HG03460 (cell line): ENCODE measurements at regions not wholly inside any gene's neighbourhood (a gene's known extent, or its start where the extent isn't known, plus 50 kb on each side); places are given as distances from the start of the nearest gene placed in this dataset.

Experiments used
- ATAC-seq: cut with Tn5 transposase; IDR thresholded peaks from one replicate; pipeline ENCODE4 v1.9.1; 2021; ENCODE audit not compliant: unreplicated experiment

DNA sequence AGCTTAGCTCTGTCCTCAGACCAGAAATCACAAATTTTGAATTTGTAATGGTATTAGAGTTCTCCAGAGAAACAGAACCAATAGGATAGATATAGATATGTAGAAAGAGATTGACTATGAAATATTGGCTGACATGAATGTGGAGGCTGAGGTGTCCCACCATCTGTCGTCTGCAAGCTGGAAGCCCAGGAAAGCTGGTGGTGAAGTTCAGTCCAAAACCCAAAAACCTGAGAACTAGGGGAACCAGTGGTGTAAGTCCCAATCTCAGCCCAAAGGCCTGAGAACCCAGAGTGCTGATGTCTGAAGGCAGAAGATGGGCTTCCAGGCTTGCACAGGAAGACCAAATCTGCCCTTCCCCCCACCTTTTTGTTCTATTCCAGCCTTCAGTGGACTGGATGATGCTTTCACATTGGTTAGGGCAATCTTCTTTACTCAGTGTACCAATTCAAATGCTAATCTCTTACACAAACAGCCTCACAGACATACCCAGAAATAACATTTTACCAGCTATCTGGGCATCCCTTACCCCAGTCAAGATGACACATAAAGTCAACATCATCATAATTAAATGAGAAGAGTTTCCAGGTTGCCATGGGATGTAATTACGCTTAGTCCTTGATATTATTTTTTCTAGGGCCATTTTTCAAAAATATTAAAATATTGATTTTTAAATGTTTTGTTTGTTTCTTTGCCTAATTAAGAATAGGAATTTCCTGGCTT lies 570.8 kb downstream of the UTRN start:
- no peak for ATAC-seq

DNA sequence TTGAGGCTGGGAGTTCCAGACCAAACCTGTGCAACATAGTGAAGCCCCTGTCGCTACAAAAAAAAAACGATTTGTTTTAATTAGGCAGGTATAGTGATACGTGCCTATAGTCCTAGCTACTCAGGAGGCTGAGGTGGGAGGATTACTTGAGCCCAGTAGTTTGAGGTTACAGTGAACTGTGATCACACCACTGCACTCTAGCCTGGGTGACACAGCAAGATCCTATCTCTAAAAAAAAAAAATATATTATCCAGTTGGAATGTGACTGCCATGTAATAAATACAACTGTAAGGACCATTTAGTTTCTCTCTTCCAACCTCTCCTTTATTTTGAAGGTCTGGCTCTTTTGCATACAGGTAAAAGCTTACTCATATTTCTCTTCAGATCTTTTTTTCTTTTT lies 571.5 kb downstream of the UTRN start:
- no peak for ATAC-seq

DNA sequence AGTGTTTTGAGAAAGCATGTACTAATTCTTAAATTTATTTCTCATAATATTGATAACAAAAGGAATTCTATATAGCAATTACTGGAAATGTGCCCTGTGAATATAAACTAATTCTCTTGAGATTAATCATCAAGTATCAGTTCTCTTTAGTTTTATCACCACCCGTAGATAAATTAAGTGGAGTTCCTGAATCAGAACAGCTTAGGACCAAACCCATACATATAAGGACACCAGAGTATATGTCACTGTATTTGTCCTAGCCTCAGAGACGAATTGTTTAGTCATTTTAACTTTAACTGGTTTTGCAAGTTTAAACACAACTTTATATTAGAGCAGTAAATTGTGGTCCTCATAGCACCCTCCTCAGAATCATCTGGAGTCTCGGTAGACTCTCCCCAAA lies 572.0 kb downstream of the UTRN start:
- no peak for ATAC-seq

DNA sequence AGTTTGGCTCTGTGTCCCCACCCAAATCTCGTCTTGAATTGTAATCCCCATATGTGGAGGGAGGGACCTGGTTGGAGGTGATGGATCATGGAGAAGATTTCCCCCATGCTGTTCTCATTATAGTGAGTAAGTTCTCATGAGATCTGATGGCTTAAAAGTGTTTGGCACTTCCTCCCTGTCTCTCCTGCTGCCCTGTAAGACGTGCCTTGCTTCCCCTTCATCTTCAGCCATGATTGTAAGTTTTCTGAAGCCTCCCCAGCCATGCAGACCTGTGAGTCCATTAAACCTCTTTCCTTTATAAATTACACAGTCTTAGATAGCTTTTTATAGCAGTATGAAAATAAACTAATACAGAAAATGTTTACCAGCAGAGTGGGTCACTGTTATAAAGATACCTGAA lies 577.6 kb downstream of the UTRN start:
- ATAC-seq: no peak

DNA sequence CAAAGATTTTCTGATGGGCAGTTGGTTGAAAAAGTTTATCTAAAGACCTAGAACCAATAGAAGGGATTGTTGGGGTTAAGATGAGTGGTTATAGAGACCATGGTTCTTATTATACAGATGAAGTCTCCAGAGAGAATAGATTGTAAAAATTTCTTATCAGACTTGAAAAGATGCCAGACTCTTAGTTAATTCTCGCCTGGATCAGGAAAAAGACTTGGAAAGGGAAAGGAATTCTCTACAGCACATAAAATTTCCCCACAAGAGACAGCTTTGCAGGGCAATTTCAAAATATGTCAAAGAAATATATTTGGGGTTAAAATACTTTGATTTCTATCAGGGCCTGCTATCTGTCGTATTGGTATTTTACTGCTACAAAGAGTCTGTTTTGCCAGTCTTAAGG lies 582.6 kb downstream of the UTRN start:
- ATAC-seq: no peak

DNA sequence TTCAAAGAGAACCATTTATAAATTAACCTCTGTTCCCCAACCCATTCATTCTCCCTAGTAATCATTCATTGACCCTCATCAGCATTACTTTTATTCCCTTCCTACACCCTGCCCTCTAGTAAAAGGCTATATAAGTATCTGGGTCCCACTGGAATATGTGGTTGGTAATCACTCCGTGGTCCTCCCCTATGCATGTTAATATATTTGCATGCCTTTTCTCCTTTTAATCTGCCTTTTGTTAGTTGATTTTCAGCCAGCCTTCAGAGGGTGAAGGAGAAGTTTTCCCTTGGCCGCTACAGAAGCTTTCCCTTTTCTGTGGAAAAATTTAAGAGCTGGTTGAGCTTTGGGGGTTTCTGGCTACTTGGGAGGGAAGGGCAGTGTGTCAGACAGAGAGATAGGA lies 585.6 kb downstream of the UTRN start:
- ATAC-seq: no peak

DNA sequence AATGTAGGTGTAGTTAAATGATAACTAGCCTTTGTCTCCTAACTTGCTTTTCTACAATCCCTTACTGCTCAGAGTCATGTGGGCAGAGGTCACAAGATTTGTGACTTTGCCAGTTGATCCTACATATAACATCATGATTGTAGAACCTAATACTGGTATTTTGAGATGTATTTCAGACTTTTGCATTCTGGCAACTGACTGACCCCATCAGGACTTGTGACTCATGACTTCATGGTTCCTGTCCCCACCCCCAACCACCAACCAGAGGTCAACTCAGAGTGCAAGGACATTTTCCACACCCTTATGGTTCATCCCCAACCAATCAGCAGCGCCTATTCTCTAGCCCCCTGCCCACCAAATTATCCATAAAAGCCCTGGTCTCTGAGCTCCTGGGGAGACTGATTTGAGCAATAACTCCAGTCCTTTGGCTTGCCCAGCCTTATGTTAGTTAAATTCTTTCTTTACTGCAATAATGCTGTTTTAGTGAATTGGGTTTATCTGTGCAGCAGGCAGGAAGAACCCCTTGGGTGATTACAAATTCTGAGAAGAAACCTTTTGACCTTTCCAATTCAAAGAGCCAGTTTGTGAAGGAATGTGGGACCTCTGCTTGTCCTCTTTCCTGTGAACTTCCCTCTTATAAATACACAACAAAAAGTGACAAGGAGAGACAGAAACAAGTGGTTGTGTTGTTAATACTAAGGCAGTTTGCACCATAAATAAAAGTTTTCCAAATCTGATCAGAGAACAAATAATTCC lies 588.7 kb downstream of the UTRN start:
- ATAC-seq: no peak

DNA sequence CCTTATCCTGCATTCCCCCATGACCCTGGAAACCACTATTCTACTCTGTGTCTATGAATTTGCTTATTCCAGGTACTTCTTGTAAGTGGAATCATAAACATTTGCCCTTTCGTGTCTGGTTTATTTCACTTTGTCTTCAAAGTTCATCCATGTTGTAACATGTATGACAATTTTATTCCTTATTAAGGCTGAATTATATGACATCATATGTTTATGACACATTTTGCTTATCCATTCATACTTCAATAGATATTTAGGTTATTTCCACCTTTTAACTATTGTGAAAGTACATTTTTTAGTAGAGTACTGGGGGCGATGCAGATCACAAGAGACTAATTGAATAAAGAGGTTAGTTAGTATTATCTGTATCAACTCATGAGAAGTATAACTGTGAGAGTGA lies 591.6 kb downstream of the UTRN start:
- no peak for ATAC-seq

DNA sequence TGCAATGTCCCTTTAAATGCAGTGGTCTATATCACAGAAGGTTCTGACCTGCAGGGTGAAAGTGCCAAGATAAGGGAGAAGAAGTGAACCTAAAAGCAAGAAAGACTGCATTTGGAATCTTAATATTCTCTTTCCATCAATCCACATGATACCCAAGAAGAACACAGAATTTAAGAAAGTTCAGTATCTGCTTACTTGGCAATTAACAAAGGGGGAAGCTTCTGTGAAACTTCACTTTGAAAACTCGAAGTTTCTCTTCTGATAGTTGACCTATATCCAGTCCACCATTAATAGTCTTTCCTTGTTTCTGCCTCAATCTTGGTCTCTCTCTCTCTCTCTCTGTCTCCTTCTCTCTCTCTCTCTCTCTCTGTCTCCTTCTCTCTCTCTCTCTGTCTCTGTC lies 592.0 kb downstream of the UTRN start:
- no peak for ATAC-seq

DNA sequence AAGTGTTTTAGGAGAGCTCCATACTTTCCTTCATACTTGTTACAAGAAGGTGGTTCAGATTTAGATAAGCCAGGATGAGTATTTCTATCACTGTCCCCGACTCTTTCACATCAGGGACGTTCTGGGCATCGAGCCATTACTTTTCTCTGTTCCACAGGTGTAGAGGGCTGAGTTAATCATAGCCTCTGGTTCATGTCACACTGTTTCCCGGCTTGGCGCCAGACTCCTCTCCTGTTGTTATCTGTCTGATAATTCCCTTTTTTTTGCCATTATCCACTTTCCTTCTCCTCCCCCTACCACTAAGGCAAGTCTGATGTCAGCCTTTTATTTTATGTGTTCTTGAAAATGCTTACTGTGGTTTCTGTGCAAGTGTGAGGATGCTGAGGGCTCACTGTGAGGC lies 593.4 kb downstream of the UTRN start:
- no peak for ATAC-seq

DNA sequence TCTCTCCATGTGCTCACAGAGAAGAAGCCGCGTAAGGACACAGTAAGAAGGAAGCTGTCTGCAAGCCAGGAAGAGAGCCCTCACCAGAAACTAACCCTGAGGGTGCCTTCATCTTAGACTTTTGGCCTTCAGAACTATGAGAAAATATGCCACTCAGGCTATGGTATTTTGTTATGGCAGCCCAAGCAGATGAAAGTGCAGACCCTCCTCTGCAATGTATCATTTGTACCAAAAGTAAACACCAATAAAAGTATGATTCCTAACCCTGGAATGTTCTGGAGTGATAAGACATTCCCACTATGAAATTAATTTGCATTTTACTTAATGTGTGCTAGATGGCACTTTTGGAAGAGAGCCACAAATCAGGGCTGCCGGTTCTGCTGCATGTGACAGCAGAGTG lies 594.3 kb downstream of the UTRN start:
- no peak for ATAC-seq

DNA sequence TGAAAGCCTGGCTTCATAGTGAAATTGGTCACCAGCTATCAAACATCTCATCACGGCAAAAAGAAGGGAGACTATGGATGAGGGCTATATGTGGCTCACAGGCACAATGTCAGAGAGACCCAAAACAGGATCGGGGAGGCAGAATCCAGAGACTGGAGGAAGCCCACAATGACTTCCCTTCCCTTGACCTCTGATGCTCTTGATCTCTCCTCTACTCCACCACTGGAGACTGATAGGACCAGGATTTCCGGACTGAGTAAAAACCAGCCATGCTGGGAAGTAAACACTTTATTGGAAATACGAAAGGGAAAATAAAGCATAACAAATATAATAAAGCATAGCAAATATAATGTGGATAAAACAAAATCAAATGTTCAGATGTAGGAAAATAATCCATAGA lies 597.3 kb downstream of the UTRN start:
- ATAC-seq: no peak

DNA sequence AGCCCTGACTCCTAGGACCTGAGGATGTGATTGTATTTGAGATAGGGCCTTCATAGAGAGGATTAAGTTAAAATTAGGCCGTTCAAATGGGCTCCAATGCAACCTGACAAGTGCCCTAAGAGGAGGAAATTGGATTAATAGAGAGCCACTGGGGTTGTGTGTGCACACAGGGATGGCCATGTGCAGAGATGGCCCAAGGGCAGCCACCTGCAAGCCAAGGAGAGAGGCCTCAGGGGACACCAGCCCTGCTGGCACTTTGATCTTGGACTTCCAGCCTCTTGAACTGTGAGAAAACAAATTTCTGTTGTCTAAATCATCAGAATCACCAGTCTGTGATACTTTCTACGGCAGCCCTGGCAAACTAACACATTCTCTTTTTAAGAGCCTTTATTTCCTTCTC lies 598.8 kb downstream of the UTRN start:
- no peak for ATAC-seq

DNA sequence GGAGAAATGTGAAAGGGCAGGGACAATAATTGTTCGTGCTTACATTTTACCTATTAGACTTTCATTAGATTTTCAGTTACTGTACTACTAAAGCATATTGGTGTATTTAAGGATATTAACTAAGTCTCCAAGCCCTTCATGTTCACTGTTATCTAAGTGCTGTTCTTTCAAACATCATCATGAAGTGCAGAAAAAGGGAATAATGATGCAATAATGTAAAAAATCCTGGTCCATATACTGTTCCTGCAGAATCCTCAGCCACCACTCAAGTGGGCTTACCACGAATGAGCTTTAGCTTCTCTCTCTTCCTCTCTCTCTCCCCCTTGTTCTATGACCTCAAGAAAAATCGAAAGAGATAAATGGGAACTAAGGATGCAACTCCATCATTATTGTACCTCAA lies 600.7 kb downstream of the UTRN start:
- no peak for ATAC-seq

DNA sequence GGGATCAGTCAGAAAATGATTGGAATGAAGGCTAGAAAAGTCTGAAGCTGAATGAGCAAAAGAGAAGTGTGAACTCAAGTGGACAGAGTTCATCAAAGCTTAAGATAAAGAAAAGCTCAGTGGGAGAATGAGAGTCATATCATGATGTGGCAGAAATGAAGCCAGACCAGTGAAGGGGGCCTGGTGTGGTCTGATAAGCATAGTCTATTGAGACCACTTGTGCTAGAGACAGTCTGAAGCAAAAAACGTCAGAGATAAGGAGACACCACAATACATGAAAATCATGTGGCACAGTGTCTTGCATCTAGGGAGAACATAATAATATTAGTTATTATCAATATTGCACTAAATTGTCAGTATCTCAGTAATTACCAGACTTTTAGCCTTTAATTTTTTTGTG lies 601.5 kb downstream of the UTRN start:
- no peak for ATAC-seq

DNA sequence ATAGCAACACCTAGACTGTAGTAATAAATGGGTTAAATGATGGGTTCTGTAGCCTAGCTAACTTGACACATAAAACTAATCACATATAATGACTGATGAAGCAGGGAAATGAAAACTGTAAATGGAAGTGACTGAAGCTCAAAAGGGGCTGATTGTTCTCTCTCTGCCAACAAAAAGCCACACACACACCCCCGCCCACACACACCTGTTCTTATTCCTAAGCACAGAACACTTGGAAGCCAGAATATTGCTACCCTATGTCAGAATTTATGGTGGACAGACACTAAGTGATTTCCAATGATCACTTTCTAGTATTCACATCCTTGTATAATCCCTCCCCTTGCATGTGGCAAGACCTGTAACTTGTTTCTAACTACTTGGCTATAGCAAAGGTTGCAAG lies 603.5 kb downstream of the UTRN start:
- ATAC-seq: no peak

DNA sequence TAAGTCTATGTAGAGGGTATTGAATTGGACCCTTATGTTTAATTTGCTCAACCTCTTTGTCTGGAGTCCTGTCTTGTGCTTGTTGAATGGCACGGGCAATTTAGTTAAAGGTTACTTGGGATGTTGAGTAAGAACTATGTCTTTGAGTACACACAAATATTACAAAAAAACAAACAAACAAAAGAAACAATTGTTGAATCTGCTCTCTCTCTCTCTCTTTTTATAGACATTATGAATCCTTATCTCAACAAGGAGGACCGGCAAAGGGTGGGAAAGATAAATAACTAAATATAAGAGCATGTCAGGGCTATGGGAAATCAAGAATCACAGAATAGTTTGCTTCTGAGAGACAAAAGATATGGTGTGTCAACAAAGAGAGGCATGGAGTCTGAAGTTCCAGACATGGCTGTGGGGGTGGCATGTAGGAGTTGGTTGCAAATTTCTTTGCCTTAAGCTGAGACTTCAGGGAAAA lies 608.6 kb downstream of the UTRN start:
- no peak for ATAC-seq

DNA sequence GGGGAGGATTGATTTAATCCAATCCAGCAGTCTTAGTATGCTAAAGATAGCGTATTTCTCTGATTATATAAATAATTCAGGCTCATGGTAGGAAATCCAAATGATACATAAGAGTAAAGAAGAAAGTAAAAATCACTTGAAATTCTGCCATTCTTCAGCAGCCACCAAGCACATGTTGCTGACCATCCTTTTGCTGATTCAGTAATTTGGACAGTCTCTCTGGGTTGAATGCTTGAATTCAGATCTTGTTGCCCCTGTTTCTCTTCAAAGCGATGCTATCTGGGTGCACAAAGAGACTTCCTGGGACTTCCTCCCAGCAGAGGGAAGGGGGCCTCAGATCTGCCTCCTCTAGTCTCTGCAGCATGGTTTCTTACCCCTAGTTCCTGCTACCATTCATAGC lies 609.1 kb downstream of the UTRN start:
- no peak for ATAC-seq

DNA sequence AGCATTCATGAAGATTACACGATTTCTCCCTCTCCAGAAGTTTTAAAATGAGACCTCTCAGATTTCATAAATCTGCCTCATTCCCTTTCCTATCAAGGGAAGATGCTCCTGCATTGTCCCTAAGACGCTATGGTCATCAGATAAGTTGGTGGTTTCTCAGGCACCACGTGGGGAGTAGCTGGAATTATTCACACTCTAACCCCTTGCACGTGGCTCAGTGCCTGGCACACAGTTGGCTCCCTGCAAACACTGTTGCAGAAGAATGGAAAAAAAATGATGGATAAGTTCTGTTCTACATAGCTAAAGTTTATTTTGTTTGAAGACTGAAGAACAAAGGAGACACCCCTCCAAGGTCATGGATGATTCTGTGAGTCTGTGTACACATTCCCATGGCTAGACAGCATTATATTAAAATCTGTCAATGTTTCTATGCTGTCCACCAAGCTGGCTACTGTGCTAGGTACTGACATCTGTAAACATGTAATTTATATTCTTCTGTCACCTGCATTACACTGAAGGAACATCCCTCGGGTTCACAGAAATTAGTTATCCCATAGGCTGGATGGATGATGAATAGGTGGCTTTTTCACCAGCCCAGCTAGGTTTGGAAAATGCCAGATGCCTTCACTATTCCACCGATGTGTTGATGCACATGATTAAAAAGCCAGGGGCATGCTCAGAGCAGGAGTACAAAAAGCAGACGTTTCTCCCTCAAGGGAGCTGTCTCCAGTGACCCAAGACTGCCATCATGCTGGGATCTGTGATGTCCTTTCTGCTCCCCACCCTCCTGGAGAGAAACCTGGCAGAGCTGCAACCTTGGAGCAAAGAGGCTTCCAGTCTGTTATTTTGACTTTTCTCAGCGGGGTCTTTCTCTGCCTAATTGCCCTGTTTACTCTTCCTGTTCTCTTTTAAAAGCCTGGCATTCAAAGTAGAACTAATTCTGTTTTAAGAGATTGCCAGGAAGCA lies 610.5 kb downstream of the UTRN start:
- no peak for ATAC-seq

DNA sequence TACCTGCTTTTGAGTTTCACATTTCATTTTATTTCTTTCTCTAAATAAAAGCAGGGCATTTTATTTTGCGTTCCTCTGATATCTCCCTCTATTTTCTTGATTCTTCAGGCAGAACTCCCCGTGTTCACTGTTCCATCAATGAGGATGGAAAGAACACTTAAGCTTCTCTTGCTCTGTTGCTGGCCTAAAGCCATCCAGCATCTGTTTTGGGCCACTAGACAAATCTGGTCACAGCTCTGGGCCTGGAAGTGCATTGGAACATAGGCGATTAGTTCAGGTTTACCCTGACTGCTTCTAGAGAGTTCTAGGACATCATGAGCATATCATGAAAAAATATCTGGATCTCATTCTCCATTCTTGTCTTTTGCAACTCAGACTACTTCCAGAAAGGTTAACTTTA lies 611.2 kb downstream of the UTRN start:
- ATAC-seq: no peak

DNA sequence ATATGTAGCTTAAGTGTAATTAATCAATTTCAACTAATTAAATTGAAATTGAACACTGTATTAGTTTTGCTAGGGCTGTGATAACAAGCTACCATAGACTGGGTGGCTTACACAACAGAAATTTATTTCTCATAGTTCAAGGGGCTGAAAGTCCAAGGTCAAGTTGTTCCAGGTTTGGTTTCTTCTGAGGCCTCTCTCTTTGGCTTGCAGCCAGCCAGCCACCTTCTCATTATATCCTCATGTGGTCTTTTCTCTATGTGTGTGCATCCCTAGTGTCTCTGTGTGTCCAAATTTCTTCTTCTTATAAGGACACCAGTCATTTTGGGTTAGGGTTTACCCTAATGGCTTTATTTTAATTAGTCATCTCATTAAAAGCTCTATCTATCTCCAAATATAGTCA lies 611.7 kb downstream of the UTRN start:
- ATAC-seq: no peak
